H1 (cell line): ENCODE measurements at regions not wholly inside any gene's neighbourhood (a gene's known extent, or its start where the extent isn't known, plus 50 kb on each side); places are given as distances from the start of the nearest gene placed in this dataset.

ENCODE experiments used
- CTCF ChIA-PET: fragments of 300-600 bp; sonication (Branson Sonifier 250); formaldehyde crosslinking; loops from one replicate; lab custom pipeline; 2021; ENCODE audit not compliant: partially characterized antibody; lab: Charles Lee
- POLR2A ChIA-PET: fragments of 300-600 bp; sonication (Branson Sonifier 250); formaldehyde crosslinking; loops from one replicate; lab custom pipeline; 2021; ENCODE audit warnings: inconsistent platforms; ENCODE audit not compliant: partially characterized antibody; lab: Charles Lee
- DNase-seq, 2 experiments: peaks; one replicate each; pipeline versions ENCODE4 v3.0.0 to v3.0.0-alpha.2; 2010 to 2022; ENCODE audit warnings: low spot score in 2 of 2, low read depth in 1 of 2, mixed read lengths in 1 of 2
- FAIRE-seq: peaks from 2 replicates; lab custom pipeline; 2011; peaks lifted over from hg19 to GRCh38; lab: Jason Lieb, UNC
- H2AFZ ChIP-seq: 2 replicates; pipeline ENCODE4 v1.8.1; 2012; ENCODE audit warnings: low read length, inconsistent platforms
- H2AK5ac ChIP-seq: 2 replicates; pipeline ENCODE4 v1.6.1; 2013; ENCODE audit warnings: low read depth, low read length
- H2BK120ac ChIP-seq: replicated peaks from 2 replicates; pipeline ENCODE3; 2013; ENCODE audit warnings: low read depth, low read length, inconsistent platforms
- H2BK12ac ChIP-seq: 2 replicates; pipeline ENCODE4 v1.6.1; 2013; ENCODE audit warnings: low read depth, low read length
- H2BK15ac ChIP-seq: 2 replicates; pipeline ENCODE4 v1.6.1; 2013; ENCODE audit warnings: low read length
- H2BK20ac ChIP-seq: 2 replicates; pipeline ENCODE4 v1.6.1; 2013; ENCODE audit warnings: low read length
- H2BK5ac ChIP-seq: 2 replicates; pipeline ENCODE4 v1.6.1; 2013; ENCODE audit warnings: low read depth, low read length
- H3K14ac ChIP-seq: 2 replicates; pipeline ENCODE4 v1.6.1; 2013; ENCODE audit warnings: inconsistent platforms; ENCODE audit not compliant: insufficient read length
- H3K18ac ChIP-seq: 2 replicates; pipeline ENCODE4 v1.6.1; 2013; ENCODE audit warnings: low read length; ENCODE audit errors: extremely low read depth
- H3K23ac ChIP-seq: 2 replicates; pipeline ENCODE4 v1.6.1; 2013; ENCODE audit warnings: inconsistent platforms; ENCODE audit not compliant: insufficient read length
- H3K23me2 ChIP-seq: 2 replicates; pipeline ENCODE4 v1.6.1; 2013; ENCODE audit warnings: low read depth, low read length
- H3K27ac ChIP-seq: 2 replicates; pipeline ENCODE4 v1.6.1; 2011; ENCODE audit warnings: low read depth, low read length, inconsistent platforms
- H3K27me3 ChIP-seq, 4 experiments: replicated peaks in 1 of 4; 1 replicate in 1 of 4; 2 replicates in 3 of 4; pipeline versions ENCODE4 v1.6.1 to v1.8.1; 2011 to 2013; ENCODE audit warnings: low read length in 3 of 4, mild to moderate bottlenecking in 3 of 4, inconsistent platforms in 2 of 4, mixed read lengths in 2 of 4, moderate library complexity in 1 of 4; ENCODE audit not compliant: control insufficient read depth in 3 of 4, insufficient read depth in 3 of 4; ENCODE audit errors: extremely low read depth in 1 of 4
- H3K36me3 ChIP-seq, 4 experiments: 2 replicates each; pipeline versions ENCODE4 v1.6.1 to v1.8.1; 2011 to 2013; ENCODE audit warnings: mild to moderate bottlenecking in 4 of 4, low read length in 3 of 4, moderate library complexity in 2 of 4, control low read depth in 1 of 4, inconsistent platforms in 1 of 4; ENCODE audit not compliant: insufficient read depth in 4 of 4, control insufficient read depth in 2 of 4
- H3K4ac ChIP-seq: replicated peaks from 2 replicates; pipeline ENCODE3; 2013; ENCODE audit warnings: low read length, low read depth, mixed read lengths, inconsistent platforms; ENCODE audit not compliant: insufficient read length
- H3K4me1 ChIP-seq, 4 experiments: replicated peaks in 1 of 4; 1 replicate in 1 of 4; 2 replicates in 3 of 4; pipeline versions ENCODE4 v1.6.1 to v1.8.1; 2011 to 2013; ENCODE audit warnings: low read length in 3 of 4, inconsistent platforms in 2 of 4, mixed read lengths in 1 of 4; ENCODE audit not compliant: insufficient read depth in 4 of 4, control insufficient read depth in 3 of 4
- H3K4me2 ChIP-seq, 2 experiments: 2 replicates each; pipeline versions ENCODE4 v1.6.1 to v1.8.1; 2011 to 2013; ENCODE audit warnings: low read depth in 2 of 2, low read length in 2 of 2, control low read depth in 1 of 2, inconsistent platforms in 1 of 2, mild to moderate bottlenecking in 1 of 2; ENCODE audit not compliant: insufficient read depth in 1 of 2
- H3K4me3 ChIP-seq, 4 experiments: fragments of 200-600, 300-600 bp in 1 of 4; sonication (generic), shearing (Covaris generic), sonication (Bioruptor Twin) in 1 of 4; 2 replicates each; pipeline versions ENCODE4 v1.5.1 to v1.8.1; 2011 to 2016; ENCODE audit warnings: low read length in 4 of 4, low read depth in 3 of 4, control low read depth in 2 of 4, inconsistent platforms in 2 of 4, mild to moderate bottlenecking in 2 of 4, mixed read lengths in 1 of 4, moderate library complexity in 1 of 4; ENCODE audit not compliant: insufficient read depth in 2 of 4; ENCODE audit errors: extremely low read depth in 1 of 4
- H3K56ac ChIP-seq: replicated peaks from 2 replicates; pipeline ENCODE3; 2013; ENCODE audit warnings: low read depth, mild to moderate bottlenecking, mixed read lengths, low read length, inconsistent platforms; ENCODE audit not compliant: insufficient read length
- H3K79me1 ChIP-seq: 2 replicates; pipeline ENCODE4 v1.6.1; 2013; ENCODE audit warnings: low read depth, low read length, control low read depth
- H3K79me2 ChIP-seq, 2 experiments: 2 replicates each; pipeline versions ENCODE4 v1.6.1 to v1.8.1; 2012 to 2013; ENCODE audit warnings: low read length in 2 of 2, mild to moderate bottlenecking in 2 of 2, inconsistent platforms in 1 of 2; ENCODE audit not compliant: insufficient read depth in 2 of 2, control insufficient read depth in 1 of 2
- H3K9ac ChIP-seq, 4 experiments: replicated peaks in 1 of 4; 1 replicate in 1 of 4; 2 replicates in 3 of 4; pipeline versions ENCODE4 v1.6.1 to v1.8.1; 2011 to 2013; ENCODE audit warnings: low read depth in 3 of 4, low read length in 3 of 4, control low read depth in 2 of 4, mild to moderate bottlenecking in 2 of 4, moderate library complexity in 2 of 4, inconsistent platforms in 1 of 4; ENCODE audit errors: extremely low read depth in 1 of 4
- H3K9me3 ChIP-seq, 2 experiments: 2 replicates each; pipeline versions ENCODE4 v1.6.1 to v1.8.1; 2012 to 2013; ENCODE audit warnings: mild to moderate bottlenecking in 2 of 2, moderate library complexity in 2 of 2, control low read depth in 1 of 2, inconsistent platforms in 1 of 2, low read depth in 1 of 2, low read length in 1 of 2, mixed read lengths in 1 of 2; ENCODE audit not compliant: insufficient read depth in 2 of 2
- H4K20me1 ChIP-seq, 2 experiments: replicated peaks in 1 of 2; 2 replicates each; pipeline versions ENCODE3 to v1.8.1; 2011 to 2013; ENCODE audit warnings: inconsistent platforms in 2 of 2, low read length in 2 of 2, mild to moderate bottlenecking in 1 of 2; ENCODE audit not compliant: insufficient read depth in 2 of 2, control insufficient read depth in 1 of 2
- H4K5ac ChIP-seq: 2 replicates; pipeline ENCODE4 v1.6.1; 2013; ENCODE audit warnings: low read length, low read depth, mixed read lengths, inconsistent platforms; ENCODE audit not compliant: insufficient read length
- H4K8ac ChIP-seq: 2 replicates; pipeline ENCODE4 v1.8.0; 2013; ENCODE audit warnings: mild to moderate bottlenecking, moderate library complexity, low read length, inconsistent platforms; ENCODE audit not compliant: insufficient read depth; ENCODE audit errors: extremely low read depth
- H4K91ac ChIP-seq: replicated peaks from 2 replicates; pipeline ENCODE3; 2013; ENCODE audit warnings: low read length, mixed read lengths, inconsistent platforms; ENCODE audit not compliant: insufficient read length
- ASH2L ChIP-seq: fragments of 200-600, 300-600 bp; sonication (generic); IDR thresholded peaks from one replicate; pipeline ENCODE4 v1.7.1; 2017; ENCODE audit warnings: low read length
- BACH1 ChIP-seq: IDR thresholded peaks from 2 replicates; pipeline ENCODE4 v1.6.1; 2012; ENCODE audit warnings: low read length, improper control_type of control experiment
- BCL11A ChIP-seq, 2 experiments: IDR thresholded peaks; one replicate each; pipeline ENCODE4 v1.6.1; 2011; ENCODE audit warnings: low read depth in 2 of 2, low read length in 2 of 2, mild to moderate bottlenecking in 2 of 2
- JUND ChIP-seq: IDR thresholded peaks from 2 replicates; pipeline ENCODE4 v1.6.1; 2011; ENCODE audit warnings: mild to moderate bottlenecking, improper control_type of control experiment, low read length
- KDM5A ChIP-seq: fragments of 200-600 bp; IDR thresholded peaks from 2 replicates; pipeline ENCODE4 v1.7.1; 2012; ENCODE audit warnings: mild to moderate bottlenecking, low read length, inconsistent platforms, mixed read lengths
- RAD21 ChIP-seq, 2 experiments: IDR thresholded peaks in 1 of 2; conservative IDR thresholded peaks in 1 of 2; 2 replicates each; pipeline ENCODE4 v1.6.1; 2011; ENCODE audit warnings: low read depth in 2 of 2, low read length in 2 of 2, improper control_type of control experiment in 1 of 2, inconsistent platforms in 1 of 2, mild to moderate bottlenecking in 1 of 2, moderate library complexity in 1 of 2
- RXRA ChIP-seq: IDR thresholded peaks from 2 replicates; pipeline ENCODE4 v1.6.1; 2011; ENCODE audit warnings: low read depth, mild to moderate bottlenecking, low read length, moderate library complexity; ENCODE audit not compliant: insufficient read depth
- SIN3A ChIP-seq, 2 experiments: IDR thresholded peaks in 1 of 2; conservative IDR thresholded peaks in 1 of 2; 2 replicates each; pipeline ENCODE4 v1.6.1; 2011 to 2012; ENCODE audit warnings: low read length in 2 of 2, improper control_type of control experiment in 1 of 2, low read depth in 1 of 2, mild to moderate bottlenecking in 1 of 2
- YY1 ChIP-seq: IDR thresholded peaks from 2 replicates; pipeline ENCODE4 v1.6.1; 2011; ENCODE audit warnings: low read depth, mild to moderate bottlenecking, low read length
- whole genome bisulfite sequencing, 2 experiments: shearing (Covaris generic) in 1 of 2; methylation state at CpG; one replicate each; pipeline versions ENCODE4 v1.1.6 to v1.1.7; 2013 to 2015; ENCODE audit warnings: low lambda C conversion rate in 2 of 2, mixed read lengths in 2 of 2, inconsistent platforms in 1 of 2, low coverage in 1 of 2, missing lambda C conversion rate in 1 of 2; ENCODE audit not compliant: insufficient replicate concordance in 2 of 2, insufficient coverage in 1 of 2, insufficient read length in 1 of 2; ENCODE audit errors: extremely low coverage in 1 of 2, missing lambda C conversion rate in 1 of 2; 5-methylcytosine and 5-hydroxymethylcytosine counted together

DNA sequence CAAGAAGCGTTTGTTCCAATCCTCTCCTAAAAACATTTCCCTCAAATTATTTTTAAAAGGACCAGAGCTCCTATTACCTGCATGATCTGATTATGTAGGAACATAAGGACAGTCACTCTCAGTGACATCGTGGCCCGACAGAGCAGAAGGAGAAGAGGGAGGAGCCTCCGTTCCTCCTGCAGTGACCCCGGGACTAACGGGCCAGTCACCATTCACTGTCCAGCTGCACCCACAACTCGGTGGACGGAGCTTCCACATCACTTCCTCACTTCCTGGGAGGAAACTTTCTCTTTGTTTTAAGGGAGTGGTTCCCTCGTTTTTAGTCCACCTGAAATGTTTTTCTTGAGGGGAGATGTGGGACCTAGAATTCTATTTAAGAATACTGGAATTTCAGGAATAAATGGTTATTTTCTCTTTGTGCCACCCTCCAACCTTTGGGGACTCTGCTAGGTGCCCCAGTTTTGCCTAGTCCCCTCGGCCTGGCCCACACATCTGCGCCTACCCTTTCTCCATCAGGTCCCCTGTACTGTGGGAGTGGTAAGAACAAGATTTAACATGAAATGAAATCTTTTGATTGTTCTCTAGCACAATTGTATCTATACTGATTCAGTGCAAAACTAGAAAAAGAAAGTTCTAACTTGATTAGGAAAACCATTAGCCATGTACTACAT is 173.5 kb upstream of the RNF32 start:
- Histone ChIP-seq H4K8ac (no peak overlapping the region), H3K23ac (no peak overlapping the region), H3K27me3 (no peaks in the 10 kb centered on the region), H3K79me2 (no peaks in the 10 kb centered on the region), H3K4me1 (peaks cover 0 to 2% (median 0%) of the 10 kb centered on the region in 4 experiments; a peak in 1 of 7 replicates), H4K5ac (no peak overlapping the region), H3K79me1 (no peaks in the 10 kb centered on the region), H2AK5ac (no peak overlapping the region), H3K18ac (no peak overlapping the region), H3K4me3 (no peak overlapping the region), H3K9ac (no peak overlapping the region), H3K56ac (no peak overlapping the region), H4K20me1 (no peaks in the 10 kb centered on the region), H3K4ac (no peak overlapping the region), H2BK5ac (no peak overlapping the region), H3K9me3 (no peaks in the 10 kb centered on the region), H2BK12ac (no peak overlapping the region), H3K23me2 (no peaks in the 10 kb centered on the region), H2AFZ (no peak overlapping the region), H3K27ac (no peak overlapping the region), H2BK20ac (no peak overlapping the region), H3K4me2 (no peak overlapping the region), H4K91ac (no peak overlapping the region), H3K14ac (no peak overlapping the region), H3K36me3 (no peaks in the 10 kb centered on the region; a peak in 1 of 8 replicates), H2BK15ac (no peak overlapping the region), H2BK120ac (no peak overlapping the region)
- FAIRE-seq (no peak), DNase-seq (no peak)
- CTCF ChIA-PET: interaction anchor here (0.8 kb wide), 1 partner anchor 656 kb away, joined by 3 read pairs; no protein-coding TSS in a partner anchor
- TF ChIP-seq RAD21 (IDR thresholded peaks at IDR 0.05 in 1 of 2, conservative IDR thresholded peaks at IDR 0.05 in 1 of 2; ENCODE audit: low read depth in 2 of 2, low read length in 2 of 2) (no peak), JUND (no peak), SIN3A (conservative IDR thresholded peaks at IDR 0.05 in 1 of 2, IDR thresholded peaks at IDR 0.05 in 1 of 2; ENCODE audit: low read depth in 1 of 2, low read length in 2 of 2) (no peak), RXRA (no peak), YY1 (no peak), ASH2L (no peak), BCL11A (IDR thresholded peaks at IDR 0.05; ENCODE audit: low read depth in 2 of 2, low read length in 2 of 2) (no peak), BACH1 (no peak), KDM5A (no peak)
- POLR2A ChIA-PET: no interaction called here
- WGBS, 2 experiments: 85% methylated on average over 11 of the region's 11 CpGs; no CpG with 5 or more reads in 1 of the 2 experiments
